IPS DF 4.7 (cell line): ENCODE measurements at regions not wholly inside any gene's neighbourhood (a gene's known extent, or its start where the extent isn't known, plus 50 kb on each side); places are given as distances from the start of the nearest gene placed in this dataset.
"Not testable (repeated sequence)": the region's sequence is repeated elsewhere in the genome, so short reads cannot be mapped to it uniquely, and the experiment has no call there.

Experiments used
- DNase-seq: peaks from one replicate; pipeline ENCODE4 v3.0.0-alpha.2; 2013; ENCODE audit warnings: low spot score; ENCODE audit errors: extremely low read depth

GRCh38 chr2:54038835-54039234, 68.0 kb upstream of the PSME4 start:
- DNase-seq: no peak

GRCh38 chr2:54031288-54031687, 60.5 kb upstream of the PSME4 start:
- not testable (repeated sequence) for DNase-seq

GRCh38 chr2:54030806-54031205, 60.0 kb upstream of the PSME4 start:
- no peak for DNase-seq

- no peak for DNase-seq
Measured at GRCh38 chr2:54030396-54030741, 59.6 kb upstream of the PSME4 start.

- no peak for DNase-seq
Measured at GRCh38 chr2:54029721-54030395, 59.1 kb upstream of the PSME4 start.

GRCh38 chr2:54025463-54026075, 54.8 kb upstream of the PSME4 start:
- DNase-seq: not testable (repeated sequence)

GRCh38 chr2:54024576-54024975, 53.8 kb upstream of the PSME4 start:
- DNase-seq: no peak

GRCh38 chr2:54021702-54022101, 50.9 kb upstream of the PSME4 start:
- no peak for DNase-seq

- no peak for DNase-seq
Measured at GRCh38 chr2:54020793-54021414, 50.1 kb upstream of the PSME4 start.
